ENCODE measurements at regions not wholly inside any gene's neighbourhood (a gene's known extent, or its start where the extent isn't known, plus 50 kb on each side); places are given as distances from the start of the nearest gene placed in this dataset.
A peak's percentile ranks its signal among the peaks of the same experiment; 100 is the strongest.
"Not testable (repeated sequence)": the region's sequence is repeated elsewhere in the genome, so short reads cannot be mapped to it uniquely, and the experiment has no call there.

DNA sequence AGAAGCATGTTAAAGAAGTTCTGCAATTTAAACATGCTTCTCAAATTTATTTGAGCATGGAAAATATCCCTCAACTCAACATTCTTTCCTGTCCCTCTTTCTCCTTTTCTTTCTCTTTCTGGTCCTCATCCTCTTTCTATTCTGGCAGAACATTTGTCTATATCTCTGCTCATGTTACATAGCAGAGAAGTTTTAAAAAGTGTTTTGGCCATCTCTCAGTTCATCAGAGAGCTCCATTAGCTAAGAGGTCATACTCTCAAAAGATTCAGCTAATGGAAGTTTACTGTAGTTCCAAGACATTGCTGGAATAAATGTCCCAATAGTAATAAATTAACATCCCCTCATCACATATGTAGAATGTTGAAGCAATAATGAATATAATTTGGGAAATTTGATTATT is 53.5 kb downstream of the XCL2 start:
- Histone ChIP-seq H3K36me3 (no peaks in the 10 kb centered on the region), H3K4me1 (peaks cover 9% of the 10 kb centered on the region), H3K27me3 (no peaks in the 10 kb centered on the region), H3K27ac (no peak overlapping the region), H3K9me3 (no peaks in the 10 kb centered on the region), H3K4me3 (no peak overlapping the region)
- ATAC-seq (no peak), DNase-seq (no peak)
- TF ChIP-seq, protein P1, sequence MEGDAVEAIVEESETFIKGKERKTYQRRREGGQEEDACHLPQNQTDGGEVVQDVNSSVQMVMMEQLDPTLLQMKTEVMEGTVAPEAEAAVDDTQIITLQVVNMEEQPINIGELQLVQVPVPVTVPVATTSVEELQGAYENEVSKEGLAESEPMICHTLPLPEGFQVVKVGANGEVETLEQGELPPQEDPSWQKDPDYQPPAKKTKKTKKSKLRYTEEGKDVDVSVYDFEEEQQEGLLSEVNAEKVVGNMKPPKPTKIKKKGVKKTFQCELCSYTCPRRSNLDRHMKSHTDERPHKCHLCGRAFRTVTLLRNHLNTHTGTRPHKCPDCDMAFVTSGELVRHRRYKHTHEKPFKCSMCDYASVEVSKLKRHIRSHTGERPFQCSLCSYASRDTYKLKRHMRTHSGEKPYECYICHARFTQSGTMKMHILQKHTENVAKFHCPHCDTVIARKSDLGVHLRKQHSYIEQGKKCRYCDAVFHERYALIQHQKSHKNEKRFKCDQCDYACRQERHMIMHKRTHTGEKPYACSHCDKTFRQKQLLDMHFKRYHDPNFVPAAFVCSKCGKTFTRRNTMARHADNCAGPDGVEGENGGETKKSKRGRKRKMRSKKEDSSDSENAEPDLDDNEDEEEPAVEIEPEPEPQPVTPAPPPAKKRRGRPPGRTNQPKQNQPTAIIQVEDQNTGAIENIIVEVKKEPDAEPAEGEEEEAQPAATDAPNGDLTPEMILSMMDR (IDR thresholded peaks at IDR 0.05): no peak
- intact Hi-C loops (cut with DNase I): no loop called here

DNA sequence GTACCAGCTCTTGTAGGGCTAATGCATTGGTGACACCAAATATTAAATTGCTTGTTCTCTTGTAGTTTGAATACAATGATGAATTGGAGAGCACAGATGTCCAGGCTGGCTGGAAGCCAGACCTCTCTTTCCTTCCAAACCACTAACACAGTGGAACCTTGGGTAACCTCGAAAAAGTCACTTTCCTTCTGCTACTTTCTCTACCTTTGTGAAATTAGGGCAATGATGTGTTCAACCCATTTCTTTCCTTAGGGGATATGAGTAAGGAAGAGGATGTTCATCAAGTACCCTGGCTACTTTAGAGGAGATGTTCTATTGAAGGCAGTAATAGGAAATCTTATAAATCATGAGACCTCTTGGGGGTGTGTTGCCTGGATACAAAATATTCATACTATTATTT is 55.7 kb downstream of the XCL2 start:
- H3K4me3 ChIP-seq: no peak overlapping the region
- no peaks in the 10 kb centered on the region for H3K36me3 ChIP-seq
- peak overlapping the region; percentile 39 for H3K27ac ChIP-seq
- ATAC-seq (no peak), DNase-seq (no peak)
- peaks cover 29% of the 10 kb centered on the region for H3K4me1 ChIP-seq
- no peaks in the 10 kb centered on the region for H3K9me3 ChIP-seq
- intact Hi-C loops (cut with DNase I): no loop called here
- TF ChIP-seq, protein P1 (IDR thresholded peaks at IDR 0.05): no peak
- H3K27me3 ChIP-seq: no peaks in the 10 kb centered on the region

GRCh38 chr1:168486820-168487219 is 57.0 kb downstream of the XCL2 start:
- ATAC-seq; H3K27me3 ChIP-seq; H3K4me3 ChIP-seq; H3K36me3 ChIP-seq; DNase-seq; intact Hi-C loops (cut with DNase I); H3K9me3 ChIP-seq; H3K27ac ChIP-seq: not testable (repeated sequence)
- H3K4me1 ChIP-seq: peaks cover 31% of the 10 kb centered on the region

DNA sequence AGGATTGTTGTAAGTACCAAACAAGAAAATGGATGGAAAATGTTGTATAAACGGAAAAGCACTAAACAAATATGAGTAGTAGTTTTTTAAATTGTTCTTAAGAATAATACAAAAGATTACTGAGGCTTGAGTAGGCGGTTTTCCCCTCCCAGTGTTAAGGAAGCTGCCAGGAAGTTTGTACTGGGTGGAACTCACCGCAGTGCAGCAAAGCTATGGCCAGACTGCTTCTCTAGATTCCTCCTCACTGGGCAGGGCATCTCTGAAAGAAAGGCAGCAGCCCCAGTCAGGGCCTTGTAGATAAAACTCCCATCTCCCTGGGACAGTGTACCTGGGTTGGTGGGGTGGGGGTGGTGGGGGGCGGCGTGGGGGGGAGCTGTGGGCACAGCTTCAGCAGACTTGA is 58.7 kb downstream of the XCL2 start:
- no peak overlapping the region for H3K4me3 ChIP-seq
- intact Hi-C loops (cut with DNase I): no loop called here
- H3K27ac ChIP-seq: no peak overlapping the region
- H3K4me1 ChIP-seq: peaks cover 31% of the 10 kb centered on the region
- TF ChIP-seq, protein P1 (IDR thresholded peaks at IDR 0.05): no peak
- peak; percentile 46 for ATAC-seq
- DNase-seq: no peak
- no peaks in the 10 kb centered on the region for H3K27me3 ChIP-seq
- no peaks in the 10 kb centered on the region for H3K9me3 ChIP-seq
- no peaks in the 10 kb centered on the region for H3K36me3 ChIP-seq

DNA sequence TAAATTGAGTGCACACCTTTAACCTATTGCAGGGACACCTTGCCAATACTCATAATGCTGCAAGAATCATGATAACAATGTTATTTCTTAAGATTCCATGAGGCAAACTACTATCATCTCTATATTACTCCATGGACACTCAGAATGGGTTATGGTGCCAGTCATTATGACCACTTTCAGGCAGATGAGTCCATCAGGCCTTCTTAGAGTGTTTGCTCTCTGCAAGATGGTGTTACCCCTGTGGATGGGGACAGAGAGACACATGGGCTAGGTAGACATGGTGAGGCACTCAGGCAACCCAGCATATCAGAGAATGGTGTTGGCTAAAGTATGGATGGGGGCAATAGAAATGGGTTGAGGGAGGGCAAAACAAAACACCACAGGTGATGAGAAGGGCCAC is 59.7 kb downstream of the XCL2 start:
- Histone ChIP-seq H3K4me1 (peaks cover 31% of the 10 kb centered on the region), H3K27ac (no peak overlapping the region), H3K9me3 (no peaks in the 10 kb centered on the region), H3K4me3 (no peak overlapping the region), H3K36me3 (no peaks in the 10 kb centered on the region), H3K27me3 (no peaks in the 10 kb centered on the region)
- DNase-seq: no peak
- TF ChIP-seq, protein P1 (IDR thresholded peaks at IDR 0.05): no peak
- intact Hi-C loops (cut with DNase I): no loop called here
- no peak for ATAC-seq

DNA sequence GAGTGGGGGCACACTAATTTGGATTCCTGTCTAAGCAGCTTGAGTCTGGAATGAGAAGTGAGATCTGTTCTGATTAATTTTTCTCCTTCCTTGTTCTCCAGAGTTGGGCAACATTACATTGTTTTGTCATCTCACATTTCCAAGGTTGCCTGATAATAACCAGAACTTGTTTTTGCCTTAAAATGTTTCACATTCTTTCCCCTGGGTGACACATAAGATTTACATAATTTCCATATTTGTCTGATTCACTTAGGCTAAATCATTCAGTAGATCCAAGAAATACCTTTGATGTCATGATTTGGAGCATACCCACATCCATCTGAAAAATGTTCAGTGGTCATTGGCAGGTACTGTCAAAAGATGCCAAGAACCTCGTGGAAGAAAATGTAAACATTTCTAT is 60.3 kb downstream of the XCL2 start:
- H3K9me3 ChIP-seq: no peaks in the 10 kb centered on the region
- no peaks in the 10 kb centered on the region for H3K36me3 ChIP-seq
- intact Hi-C loops (cut with DNase I): no loop called here
- H3K27ac ChIP-seq: no peak overlapping the region
- no peaks in the 10 kb centered on the region for H3K27me3 ChIP-seq
- TF ChIP-seq, protein P1 (IDR thresholded peaks at IDR 0.05): no peak
- H3K4me3 ChIP-seq: no peak overlapping the region
- no peak for DNase-seq
- peaks cover 31% of the 10 kb centered on the region for H3K4me1 ChIP-seq
- peak; percentile 45 for ATAC-seq
